Progenitor cell of endocrine pancreas (in vitro differentiated cells): ENCODE measurements at regions not wholly inside any gene's neighbourhood (a gene's known extent, or its start where the extent isn't known, plus 50 kb on each side); places are given as distances from the start of the nearest gene placed in this dataset.

Experiments
- DNase-seq: peaks from one replicate; pipeline ENCODE4 v3.0.0; 2021; ENCODE audit warnings: low spot score; ENCODE audit not compliant: unreplicated experiment
- H3K27ac Mint-ChIP-seq: 2 replicates; pipeline ENCODE4 v1.8.0; 2021; ENCODE audit warnings: mild to moderate bottlenecking, moderate library complexity, mixed read lengths
- H3K27me3 Mint-ChIP-seq: 2 replicates; pipeline ENCODE4 v1.8.0; 2021; ENCODE audit warnings: mixed read lengths
- H3K36me3 Mint-ChIP-seq: 2 replicates; pipeline ENCODE4 v1.8.0; 2022; ENCODE audit warnings: mixed read lengths; ENCODE audit not compliant: insufficient read depth
- H3K4me1 Mint-ChIP-seq: 2 replicates; pipeline ENCODE4 v1.8.0; 2021; ENCODE audit warnings: low read depth, mixed read lengths
- H3K4me3 Mint-ChIP-seq: 2 replicates; pipeline ENCODE4 v1.8.0; 2021; ENCODE audit warnings: low read depth, mild to moderate bottlenecking, moderate library complexity, mixed read lengths
- H3K9me3 Mint-ChIP-seq: 2 replicates; pipeline ENCODE4 v1.8.0; 2021; ENCODE audit warnings: low read depth, mixed read lengths
- TF ChIP-seq, protein P1 (sequence below): fragments of 200-600 bp; sonication (generic); IDR thresholded peaks from one replicate; pipeline ENCODE4 v1.5.0; 2021; ENCODE audit warnings: antibody characterized with exemption, mild to moderate bottlenecking; ENCODE audit not compliant: unreplicated experiment

DNA sequence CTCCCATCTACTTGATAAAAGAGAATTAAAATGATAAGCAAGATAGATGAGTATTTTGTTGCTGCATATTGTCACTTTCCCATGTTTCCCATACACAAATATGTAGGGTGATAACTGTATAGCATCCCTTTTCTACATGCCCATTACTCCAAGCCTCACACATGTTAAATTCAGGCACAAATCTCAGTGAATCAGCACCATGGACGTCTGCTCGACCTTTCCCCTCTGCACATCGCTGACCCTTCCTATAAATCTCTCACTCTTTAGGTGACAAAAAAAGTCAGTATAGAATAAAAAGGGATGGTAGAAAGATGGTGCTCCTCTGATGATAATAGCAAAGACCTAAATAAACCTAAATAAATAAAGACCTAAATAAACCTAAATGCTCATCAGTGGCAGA, 1097.7 kb upstream of the C9orf72 start:
- TF ChIP-seq, protein P1, sequence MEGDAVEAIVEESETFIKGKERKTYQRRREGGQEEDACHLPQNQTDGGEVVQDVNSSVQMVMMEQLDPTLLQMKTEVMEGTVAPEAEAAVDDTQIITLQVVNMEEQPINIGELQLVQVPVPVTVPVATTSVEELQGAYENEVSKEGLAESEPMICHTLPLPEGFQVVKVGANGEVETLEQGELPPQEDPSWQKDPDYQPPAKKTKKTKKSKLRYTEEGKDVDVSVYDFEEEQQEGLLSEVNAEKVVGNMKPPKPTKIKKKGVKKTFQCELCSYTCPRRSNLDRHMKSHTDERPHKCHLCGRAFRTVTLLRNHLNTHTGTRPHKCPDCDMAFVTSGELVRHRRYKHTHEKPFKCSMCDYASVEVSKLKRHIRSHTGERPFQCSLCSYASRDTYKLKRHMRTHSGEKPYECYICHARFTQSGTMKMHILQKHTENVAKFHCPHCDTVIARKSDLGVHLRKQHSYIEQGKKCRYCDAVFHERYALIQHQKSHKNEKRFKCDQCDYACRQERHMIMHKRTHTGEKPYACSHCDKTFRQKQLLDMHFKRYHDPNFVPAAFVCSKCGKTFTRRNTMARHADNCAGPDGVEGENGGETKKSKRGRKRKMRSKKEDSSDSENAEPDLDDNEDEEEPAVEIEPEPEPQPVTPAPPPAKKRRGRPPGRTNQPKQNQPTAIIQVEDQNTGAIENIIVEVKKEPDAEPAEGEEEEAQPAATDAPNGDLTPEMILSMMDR = no peak
- Mint-ChIP-seq H3K36me3 (no peaks in the 10 kb centered on the region), H3K4me1 (peaks cover 2% of the 10 kb centered on the region), H3K27me3 (no peaks in the 10 kb centered on the region), H3K27ac (no peak overlapping the region), H3K9me3 (no peaks in the 10 kb centered on the region), H3K4me3 (no peak overlapping the region)
- DNase-seq = no peak

DNA sequence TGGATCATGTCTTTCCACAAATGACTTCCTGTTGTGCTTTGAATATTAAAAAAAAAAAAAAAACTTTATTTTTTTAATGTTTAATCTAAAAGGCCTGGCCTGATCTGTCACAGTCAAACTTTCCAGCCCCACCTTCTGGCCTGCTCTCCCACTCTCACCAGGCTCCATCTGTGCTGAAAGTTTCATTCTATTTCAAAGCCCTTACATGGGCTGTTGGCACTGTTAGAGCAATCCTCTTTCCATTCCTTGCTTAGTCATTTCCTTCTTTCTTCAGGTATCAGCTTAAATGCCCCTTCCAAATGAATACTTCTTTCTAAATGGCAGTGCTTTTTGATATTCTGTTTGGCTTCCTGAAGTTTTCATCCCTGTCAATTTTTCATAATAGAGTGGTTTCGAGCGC, 1104.8 kb upstream of the C9orf72 start:
- Mint-ChIP-seq H3K4me1 (no peaks in the 10 kb centered on the region), H3K27me3 (no peaks in the 10 kb centered on the region), H3K27ac (no peak overlapping the region), H3K4me3 (no peak overlapping the region), H3K9me3 (no peaks in the 10 kb centered on the region), H3K36me3 (no peaks in the 10 kb centered on the region)
- TF ChIP-seq, protein P1 = no peak
- DNase-seq = no peak

DNA sequence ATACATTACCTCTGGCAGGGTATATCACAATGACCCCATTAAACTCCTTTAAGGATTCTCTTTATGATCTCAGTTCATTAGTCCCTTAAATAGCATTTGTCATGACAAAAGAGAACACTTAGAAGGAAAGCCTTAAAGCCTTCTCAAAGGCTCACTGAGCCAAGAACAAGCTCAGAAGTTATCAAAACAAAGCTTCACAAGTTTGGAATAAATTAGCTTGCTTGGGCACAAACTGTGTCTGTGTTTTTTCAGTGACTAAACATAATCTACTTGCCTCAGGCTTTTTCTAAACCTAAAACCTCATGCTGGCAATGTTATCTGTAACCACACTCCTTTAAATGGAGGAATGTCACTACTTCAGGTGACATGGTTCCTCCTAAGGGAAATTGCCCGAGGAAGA, 1114.9 kb upstream of the C9orf72 start:
- no peaks in the 10 kb centered on the region for H3K4me1 Mint-ChIP-seq
- TF ChIP-seq, protein P1 = no peak
- no peak overlapping the region for H3K27ac Mint-ChIP-seq
- no peak overlapping the region for H3K4me3 Mint-ChIP-seq
- H3K36me3 Mint-ChIP-seq = no peaks in the 10 kb centered on the region
- no peaks in the 10 kb centered on the region for H3K27me3 Mint-ChIP-seq
- H3K9me3 Mint-ChIP-seq = peaks cover 4% of the 10 kb centered on the region
- no peak for DNase-seq

DNA sequence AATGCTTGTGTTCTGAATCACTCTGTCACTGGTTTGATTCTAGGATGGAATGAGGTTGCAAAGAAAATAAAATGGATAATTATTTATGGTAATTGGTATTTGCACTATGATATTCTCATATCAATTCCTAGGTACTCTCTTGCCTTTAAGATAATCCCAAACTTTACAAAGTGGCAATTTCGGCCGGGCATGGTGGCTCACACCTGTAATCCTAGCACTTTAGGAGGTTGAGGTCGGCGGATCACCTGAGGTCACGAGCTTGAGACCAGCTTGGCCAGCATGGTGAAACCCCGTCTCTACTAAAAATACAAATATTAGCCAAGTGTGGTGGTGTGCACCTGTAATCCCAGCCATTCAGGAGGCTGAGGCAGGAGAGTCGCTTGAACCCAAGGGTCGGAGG, 1118.7 kb upstream of the C9orf72 start:
- Mint-ChIP-seq H3K27me3 (no peaks in the 10 kb centered on the region), H3K36me3 (no peaks in the 10 kb centered on the region), H3K9me3 (no peaks in the 10 kb centered on the region), H3K27ac (no peak overlapping the region), H3K4me1 (peaks cover 6% of the 10 kb centered on the region), H3K4me3 (no peak overlapping the region)
- TF ChIP-seq, protein P1 = no peak
- no peak for DNase-seq

DNA sequence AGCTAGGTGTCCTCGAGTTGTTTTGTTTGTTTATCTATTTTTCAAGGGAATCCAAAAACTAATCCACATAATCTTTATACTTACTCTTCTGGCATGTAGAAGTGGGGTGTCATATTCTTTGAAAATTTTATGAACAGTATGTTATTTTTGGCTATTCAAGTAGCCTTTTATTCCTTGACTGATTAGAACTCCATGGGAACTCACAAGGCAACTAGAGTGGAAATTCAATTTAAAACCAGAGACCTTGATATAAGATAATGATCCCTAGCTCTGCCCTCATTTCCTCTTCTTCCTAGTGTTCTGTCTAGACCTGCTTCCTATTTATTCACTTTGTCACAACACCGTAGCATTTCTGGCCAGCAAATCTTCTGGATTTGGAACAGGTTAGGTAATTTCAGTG, 1123.7 kb upstream of the C9orf72 start:
- Mint-ChIP-seq H3K9me3 (peaks cover 15% of the 10 kb centered on the region), H3K4me3 (no peak overlapping the region), H3K4me1 (peaks cover 6% of the 10 kb centered on the region), H3K27ac (no peak overlapping the region), H3K27me3 (no peaks in the 10 kb centered on the region), H3K36me3 (no peaks in the 10 kb centered on the region)
- TF ChIP-seq, protein P1 = no peak
- DNase-seq = no peak
